ENCODE measurements at regions not wholly inside any gene's neighbourhood (a gene's known extent, or its start where the extent isn't known, plus 50 kb on each side); places are given as distances from the start of the nearest gene placed in this dataset.

- no peak for TF ChIP-seq TEAD4 (IDR thresholded peaks at IDR 0.05)
- TF ChIP-seq FOXM1 (IDR thresholded peaks at IDR 0.05; ENCODE audit: borderline replicate concordance, low read depth) = no peak
- no peak for TF ChIP-seq REST (IDR thresholded peaks at IDR 0.05; ENCODE audit: low read depth)
- TF ChIP-seq TCF12 (IDR thresholded peaks at IDR 0.05; ENCODE audit: low read depth) = no peak
- no peak for TF ChIP-seq ZBTB7A (IDR thresholded peaks at IDR 0.05; ENCODE audit: low read depth)
- TF ChIP-seq MAX (IDR thresholded peaks at IDR 0.05) = no peak
- no peak for TF ChIP-seq USF1 (IDR thresholded peaks at IDR 0.05)
- TF ChIP-seq EGR1 (IDR thresholded peaks at IDR 0.05) = no peak
- TF ChIP-seq EP300 (IDR thresholded peaks at IDR 0.05; ENCODE audit: borderline replicate concordance) = no peak
- no peak for TF ChIP-seq NFIC (IDR thresholded peaks at IDR 0.05)
- TF ChIP-seq RAD21 (IDR thresholded peaks at IDR 0.05; ENCODE audit: low read depth) = no peak
Measured at GRCh38 chr6:44561832-44562665, 174.5 kb downstream of the CDC5L start.
